ENCODE measurements at regions not wholly inside any gene's neighbourhood (a gene's known extent, or its start where the extent isn't known, plus 50 kb on each side); places are given as distances from the start of the nearest gene placed in this dataset.

- 0 to 80% (median 56%) methylated on average over 1 to 11 of the region's 13 CpGs; no CpG with 5 or more reads in 3 of the 10 experiments for WGBS, 10 experiments
- in situ Hi-C loops (cut with MboI; ENCODE audit: low pct_unique_long_range_greater_than_20kb in 2 of 9, low sequenced_read_pairs in 9 of 9, unreplicated experiment in 9 of 9): no loop called here
- Histone ChIP-seq H3K4me1 (replicated peaks in 1 of 2) (peaks cover 0 to 9% of the 10 kb centered on the region in 2 donors), H3K27ac (no peak overlapping the region), H3K4me3 (no peak overlapping the region)
- ATAC-seq (replicated peaks in 6 of 8): no peak
Observed at GRCh38 chr4:4608214-4608537, 66.3 kb upstream of the STX18 start.

GRCh38 chr4:4607336-4608213 lies 65.7 kb upstream of the STX18 start:
- in situ Hi-C loops (cut with MboI; ENCODE audit: low pct_unique_long_range_greater_than_20kb in 2 of 9, low sequenced_read_pairs in 9 of 9, unreplicated experiment in 9 of 9): no loop called here
- WGBS, 10 experiments: 22 to 89% (median 61%) methylated on average over 5 to 12 of the region's 19 CpGs; no CpG with 5 or more reads in 2 of the 10 experiments
- no peak for ATAC-seq (replicated peaks in 6 of 8)
- Histone ChIP-seq H3K4me1 (replicated peaks in 1 of 2) (peaks cover 0 to 9% of the 10 kb centered on the region in 2 donors), H3K4me3 (no peak overlapping the region), H3K27ac (no peak overlapping the region)

- ATAC-seq (replicated peaks in 6 of 8): peak in 5 of 8 experiments; percentile 22 to 67 (median 52)
- no peak overlapping the region for H3K4me3 ChIP-seq
- in situ Hi-C loops (cut with MboI; ENCODE audit: low pct_unique_long_range_greater_than_20kb in 2 of 9, low sequenced_read_pairs in 9 of 9, unreplicated experiment in 9 of 9): no loop called here
- H3K27ac ChIP-seq: no peak overlapping the region
- WGBS, 10 experiments: 43 to 94% (median 88%) methylated on average over 2 to 7 of the region's 10 CpGs; no CpG with 5 or more reads in 4 of the 10 experiments
- H3K4me1 ChIP-seq (replicated peaks in 1 of 2): peaks cover 0 to 9% of the 10 kb centered on the region in 2 donors
Observed at GRCh38 chr4:4606321-4606720, 64.5 kb upstream of the STX18 start.

- WGBS, 10 experiments: 17 to 100% (median 90%) methylated on average over 1 to 2 of the region's 2 CpGs; no CpG with 5 or more reads in 7 of the 10 experiments
Observed at GRCh38 chr4:4605849-4606248, 64.0 kb upstream of the STX18 start.

GRCh38 chr4:4603592-4603991 lies 61.7 kb upstream of the STX18 start:
- peak in 2 of 8 experiments; percentile 27 to 72 for ATAC-seq (replicated peaks in 6 of 8)
- H3K27ac ChIP-seq: no peak overlapping the region
- in situ Hi-C loops (cut with MboI; ENCODE audit: low pct_unique_long_range_greater_than_20kb in 2 of 9, low sequenced_read_pairs in 9 of 9, unreplicated experiment in 9 of 9): no loop called here
- peaks cover 0 to 4% of the 10 kb centered on the region in 2 donors for H3K4me1 ChIP-seq (replicated peaks in 1 of 2)
- 52 to 100% (median 59%) methylated on average over 1 to 5 of the region's 5 CpGs; no CpG with 5 or more reads in 5 of the 10 experiments for WGBS, 10 experiments
- H3K4me3 ChIP-seq: no peak overlapping the region

More at GRCh38 chr4:4605849-4606248, 64.0 kb upstream of the STX18 start:
- in situ Hi-C loops (cut with MboI; ENCODE audit: low pct_unique_long_range_greater_than_20kb in 2 of 9, low sequenced_read_pairs in 9 of 9, unreplicated experiment in 9 of 9): no loop called here
- Histone ChIP-seq H3K4me3 (no peak overlapping the region), H3K27ac (no peak overlapping the region), H3K4me1 (replicated peaks in 1 of 2) (peaks cover 0 to 8% of the 10 kb centered on the region in 2 donors)
- no peak for ATAC-seq (replicated peaks in 6 of 8)

- in situ Hi-C loops (cut with MboI; ENCODE audit: low pct_unique_long_range_greater_than_20kb in 2 of 9, low sequenced_read_pairs in 9 of 9, unreplicated experiment in 9 of 9): no loop called here
- peak in 1 of 8 experiments; percentile 32 for ATAC-seq (replicated peaks in 6 of 8)
- H3K4me3 ChIP-seq: no peak overlapping the region
- WGBS, 10 experiments: 0 to 95% (median 69%) methylated on average over 1 to 3 of the region's 4 CpGs; no CpG with 5 or more reads in 4 of the 10 experiments
- peaks cover 0 to 4% of the 10 kb centered on the region in 2 donors for H3K4me1 ChIP-seq (replicated peaks in 1 of 2)
- no peak overlapping the region for H3K27ac ChIP-seq
Observed at GRCh38 chr4:4603067-4603466, 61.2 kb upstream of the STX18 start.

- WGBS, 10 experiments: 85 to 100% (median 100%) methylated on average over 1 to 2 of the region's 2 CpGs; no CpG with 5 or more reads in 4 of the 10 experiments
- H3K4me3 ChIP-seq: no peak overlapping the region
- no peak overlapping the region for H3K27ac ChIP-seq
- ATAC-seq (replicated peaks in 6 of 8): no peak
- in situ Hi-C loops (cut with MboI; ENCODE audit: low pct_unique_long_range_greater_than_20kb in 2 of 9, low sequenced_read_pairs in 9 of 9, unreplicated experiment in 9 of 9): no loop called here
- H3K4me1 ChIP-seq (replicated peaks in 1 of 2): peaks cover 0 to 4% of the 10 kb centered on the region in 2 donors
Observed at GRCh38 chr4:4602468-4602867, 60.6 kb upstream of the STX18 start.

- in situ Hi-C loops (cut with MboI; ENCODE audit: low pct_unique_long_range_greater_than_20kb in 2 of 9, low sequenced_read_pairs in 9 of 9, unreplicated experiment in 9 of 9): no loop called here
- 67 to 100% (median 80%) methylated on average over 1 to 8 of the region's 13 CpGs; no CpG with 5 or more reads in 1 of the 10 experiments for WGBS, 10 experiments
- no peak overlapping the region for H3K27ac ChIP-seq
- ATAC-seq (replicated peaks in 6 of 8): no peak
- H3K4me3 ChIP-seq: no peak overlapping the region
- H3K4me1 ChIP-seq (replicated peaks in 1 of 2): peaks cover 0 to 4% of the 10 kb centered on the region in 2 donors
Observed at GRCh38 chr4:4601803-4602369, 60.0 kb upstream of the STX18 start.

- Histone ChIP-seq H3K27ac (no peak overlapping the region), H3K4me1 (replicated peaks in 1 of 2) (peaks cover 0 to under 1% of the 10 kb centered on the region in 2 donors), H3K4me3 (no peak overlapping the region)
- in situ Hi-C loops (cut with MboI; ENCODE audit: low pct_unique_long_range_greater_than_20kb in 2 of 9, low sequenced_read_pairs in 9 of 9, unreplicated experiment in 9 of 9): no loop called here
- no peak for ATAC-seq (replicated peaks in 6 of 8)
- 35 to 100% (median 82%) methylated on average over 1 to 8 of the region's 8 CpGs for WGBS, 10 experiments
Observed at GRCh38 chr4:4599481-4600275, 57.8 kb upstream of the STX18 start.

- WGBS, 10 experiments: 85 to 100% (median 92%) methylated on average over 1 to 5 of the region's 9 CpGs; no CpG with 5 or more reads in 3 of the 10 experiments
Observed at GRCh38 chr4:4598851-4599411, 57.1 kb upstream of the STX18 start.

GRCh38 chr4:4596720-4597119 lies 54.9 kb upstream of the STX18 start:
- H3K4me3 ChIP-seq: no peak overlapping the region
- peaks cover 0 to 2% of the 10 kb centered on the region in 2 donors for H3K4me1 ChIP-seq (replicated peaks in 1 of 2)
- H3K27ac ChIP-seq: no peak overlapping the region
- no peak for ATAC-seq (replicated peaks in 6 of 8)
- in situ Hi-C loops (cut with MboI; ENCODE audit: low pct_unique_long_range_greater_than_20kb in 2 of 9, low sequenced_read_pairs in 9 of 9, unreplicated experiment in 9 of 9): no loop called here
- 83 to 100% (median 100%) methylated on average over 1 to 3 of the region's 3 CpGs for WGBS, 10 experiments

More at GRCh38 chr4:4598851-4599411, 57.1 kb upstream of the STX18 start:
- H3K4me1 ChIP-seq (replicated peaks in 1 of 2): no peaks in the 10 kb centered on the region
- H3K27ac ChIP-seq: no peak overlapping the region
- ATAC-seq (replicated peaks in 6 of 8): no peak
- in situ Hi-C loops (cut with MboI; ENCODE audit: low pct_unique_long_range_greater_than_20kb in 2 of 9, low sequenced_read_pairs in 9 of 9, unreplicated experiment in 9 of 9): no loop called here
- no peak overlapping the region for H3K4me3 ChIP-seq

- ATAC-seq (replicated peaks in 6 of 8): no peak
- Histone ChIP-seq H3K4me1 (replicated peaks in 1 of 2) (peaks cover 0 to 2% of the 10 kb centered on the region in 2 donors), H3K27ac (no peak overlapping the region), H3K4me3 (no peak overlapping the region)
- WGBS, 10 experiments: 71 to 100% (median 86%) methylated on average over 1 of the region's 1 CpG; no CpG with 5 or more reads in 6 of the 10 experiments
- in situ Hi-C loops (cut with MboI; ENCODE audit: low pct_unique_long_range_greater_than_20kb in 2 of 9, low sequenced_read_pairs in 9 of 9, unreplicated experiment in 9 of 9): no loop called here
Observed at GRCh38 chr4:4595252-4595651, 53.4 kb upstream of the STX18 start.

Data from motor neuron (in vitro differentiated cells).